K562 (cell line): ENCODE measurements at regions not wholly inside any gene's neighbourhood (a gene's known extent, or its start where the extent isn't known, plus 50 kb on each side); places are given as distances from the start of the nearest gene placed in this dataset.
A peak's percentile ranks its signal among the peaks of the same experiment; 100 is the strongest.
"Not testable (repeated sequence)": the region's sequence is repeated elsewhere in the genome, so short reads cannot be mapped to it uniquely, and the experiment has no call there.

ENCODE experiments used
- ATAC-seq: fragments of 200-7000 bp; cut with Tn5 transposase; 3 replicates; pipeline ENCODE4 v1.9.1; 2020; ENCODE audit warnings: moderate library complexity
- BruUV-seq: library from RNA; stranded (reverse); fragments of 400-500 nt; replicated peaks from 2 replicates; lab custom pipeline; 2021; lab: Mats Ljungman, UMichigan
- CTCF ChIA-PET: fragments of 300-600 bp; formaldehyde crosslinking; extraction: SDS; loops from one replicate; lab custom pipeline; 2021; ENCODE audit warnings: low intra/inter-chr PET ratio; lab: Yijun Ruan, JAX
- POLR2A ChIA-PET: fragments of 300-600, 350-650 bp; sonication (Branson Sonifier 250); formaldehyde crosslinking; extraction: SDS; loops from one replicate; lab custom pipeline; 2021; ENCODE audit warnings: antibody characterized with exemption, inconsistent platforms; lab: Yijun Ruan, JAX
- DNase-seq, 4 experiments: peaks; one replicate each; pipeline versions ENCODE4 v3.0.0 to v3.0.0-alpha.2; 2011 to 2018; ENCODE audit warnings: low spot score in 3 of 4, mixed read lengths in 3 of 4; ENCODE audit errors: extremely low read depth in 1 of 4
- FAIRE-seq: peaks from 2 replicates; lab custom pipeline; 2011; peaks lifted over from hg19 to GRCh38; lab: Jason Lieb, UNC
- H2AFZ ChIP-seq: 2 replicates; pipeline ENCODE4 v1.6.0; 2011; ENCODE audit warnings: low read depth, low read length, control low read depth, inconsistent platforms
- H3K27ac ChIP-seq: fragments of 200-600 bp; 3 replicates; pipeline ENCODE4 v1.8.0; 2011; ENCODE audit warnings: low read depth, mild to moderate bottlenecking, control low read depth, inconsistent platforms, low read length, moderate library complexity, mixed read lengths; ENCODE audit errors: extremely low read depth
- H3K27me3 ChIP-seq, 2 experiments: fragments of 300-600 bp in 1 of 2; 2 replicates in 1 of 2; 3 replicates in 1 of 2; pipeline versions ENCODE4 v1.6.0 to v1.8.0; 2011; ENCODE audit warnings: inconsistent platforms in 2 of 2, low read length in 2 of 2, mild to moderate bottlenecking in 1 of 2, mixed read lengths in 1 of 2, moderate library complexity in 1 of 2; ENCODE audit not compliant: control insufficient read depth in 2 of 2, insufficient read depth in 2 of 2
- H3K36me3 ChIP-seq: fragments of 300-600 bp; 3 replicates; pipeline ENCODE4 v1.8.0; 2011; ENCODE audit warnings: mild to moderate bottlenecking, low read length, inconsistent platforms; ENCODE audit not compliant: control insufficient read depth, insufficient read depth
- H3K4me1 ChIP-seq, 2 experiments: fragments of 200-600 bp in 1 of 2; replicated peaks in 1 of 2; 2 replicates in 1 of 2; 3 replicates in 1 of 2; pipeline versions ENCODE4 v1.5.1 to v1.8.0; 2011; ENCODE audit warnings: inconsistent platforms in 2 of 2, low read length in 2 of 2, mild to moderate bottlenecking in 1 of 2, mixed read lengths in 1 of 2, moderate library complexity in 1 of 2; ENCODE audit not compliant: control insufficient read depth in 2 of 2, insufficient read depth in 2 of 2
- H3K4me2 ChIP-seq: 2 replicates; pipeline ENCODE4 v1.6.1; 2011; ENCODE audit warnings: low read length, control low read depth, inconsistent platforms, mixed read lengths; ENCODE audit not compliant: insufficient read depth
- H3K4me3 ChIP-seq: fragments of 200-600 bp; sonication (generic), shearing (Covaris generic); 2 replicates; pipeline ENCODE4 v1.5.1; 2016; ENCODE audit warnings: control low read depth, inconsistent platforms
- H3K79me2 ChIP-seq: fragments of 200-600 bp; 3 replicates; pipeline ENCODE4 v1.8.0; 2011; ENCODE audit warnings: low read length, inconsistent platforms; ENCODE audit not compliant: control insufficient read depth, insufficient read depth
- H3K9ac ChIP-seq, 2 experiments: 2 replicates each; pipeline versions ENCODE4 v1.6.0 to v1.6.1; 2011; ENCODE audit warnings: low read depth in 2 of 2, low read length in 2 of 2, control low read depth in 1 of 2, inconsistent platforms in 1 of 2, mild to moderate bottlenecking in 1 of 2, mixed read lengths in 1 of 2; ENCODE audit not compliant: insufficient read depth in 1 of 2
- H3K9me1 ChIP-seq: one replicate; pipeline ENCODE4 v1.6.0; 2011; ENCODE audit warnings: inconsistent platforms, mild to moderate bottlenecking, low read length, moderate library complexity; ENCODE audit not compliant: control insufficient read depth, insufficient read depth
- H3K9me3 ChIP-seq: replicated peaks from 2 replicates; pipeline ENCODE4 v1.5.1; 2011; ENCODE audit warnings: low read depth, low read length, inconsistent platforms; ENCODE audit not compliant: control insufficient read depth, insufficient read depth
- H4K20me1 ChIP-seq: replicated peaks from 2 replicates; pipeline ENCODE4 v1.6.1; 2011; ENCODE audit warnings: low read length, inconsistent platforms, mixed read lengths; ENCODE audit not compliant: control insufficient read depth, insufficient read depth
- ATF7 ChIP-seq: fragments of 450-650 bp; IDR thresholded peaks from 2 replicates; pipeline ENCODE4 v1.7.1; 2014; ENCODE audit warnings: mild to moderate bottlenecking, moderate library complexity
- NRF1 ChIP-seq, 2 experiments: fragments of 450-650 bp; IDR thresholded peaks in 1 of 2; conservative IDR thresholded peaks in 1 of 2; 2 replicates each; pipeline ENCODE4 v1.6.1; 2014; ENCODE audit warnings: mild to moderate bottlenecking in 2 of 2
- PCBP1 ChIP-seq: fragments of 200-400 bp; formaldehyde crosslinking; IDR thresholded peaks from 2 replicates; pipeline ENCODE4 v1.6.1; 2018; ENCODE audit warnings: mild to moderate bottlenecking, low read depth, low read length; ENCODE audit not compliant: poor library complexity, severe bottlenecking
- SP1 ChIP-seq: sonication (generic); formaldehyde crosslinking; IDR thresholded peaks from 2 replicates; pipeline ENCODE4 v1.8.1; 2022; ENCODE audit warnings: mild to moderate bottlenecking, missing genetic modification reagents
- ZBTB17 ChIP-seq: fragments of 450-650 bp; formaldehyde crosslinking; IDR thresholded peaks from 2 replicates; pipeline ENCODE4 v1.4.0; 2020; ENCODE audit warnings: mild to moderate bottlenecking
- WGBS: fragments of 100-300 bp; shearing (Covaris generic); methylation state at CpG from one replicate; pipeline ENCODE4 v1.1.6; 2016; ENCODE audit warnings: low coverage, mixed read lengths; ENCODE audit not compliant: insufficient coverage; ENCODE audit errors: missing lambda C conversion rate; 5-methylcytosine and 5-hydroxymethylcytosine counted together
- in situ Hi-C: fragments of 300-500 bp; cut with MboI; formaldehyde crosslinking; loops from 4 replicates; pipeline ENCODE4 v1.15.0; 2018; ENCODE audit warnings: inconsistent platforms, mixed read lengths
- intact Hi-C: fragments of 100-400 bp; cut with micrococcal nuclease; formaldehyde crosslinking; loops from 2 replicates; pipeline ENCODE4 v1.14.2; 2022
- TF ChIP-seq, protein P1 (sequence below): fragments of 200-800 bp; sonication (Bioruptor generic); IDR thresholded peaks from 2 replicates; pipeline ENCODE4 v1.6.1; 2017; ENCODE audit warnings: missing genetic modification characterization, missing compliant biosample characterization

GRCh38 chr4:9691238-9692065 is 90.0 kb upstream of the DRD5 start (continued):
- TF ChIP-seq, protein P1, sequence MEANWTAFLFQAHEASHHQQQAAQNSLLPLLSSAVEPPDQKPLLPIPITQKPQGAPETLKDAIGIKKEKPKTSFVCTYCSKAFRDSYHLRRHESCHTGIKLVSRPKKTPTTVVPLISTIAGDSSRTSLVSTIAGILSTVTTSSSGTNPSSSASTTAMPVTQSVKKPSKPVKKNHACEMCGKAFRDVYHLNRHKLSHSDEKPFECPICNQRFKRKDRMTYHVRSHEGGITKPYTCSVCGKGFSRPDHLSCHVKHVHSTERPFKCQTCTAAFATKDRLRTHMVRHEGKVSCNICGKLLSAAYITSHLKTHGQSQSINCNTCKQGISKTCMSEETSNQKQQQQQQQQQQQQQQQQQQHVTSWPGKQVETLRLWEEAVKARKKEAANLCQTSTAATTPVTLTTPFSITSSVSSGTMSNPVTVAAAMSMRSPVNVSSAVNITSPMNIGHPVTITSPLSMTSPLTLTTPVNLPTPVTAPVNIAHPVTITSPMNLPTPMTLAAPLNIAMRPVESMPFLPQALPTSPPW (CRISPR knock-in tag) = peak; percentile 47; the same call in 1 of the 2 replicates
- TF ChIP-seq NRF1 (conservative IDR thresholded peaks at IDR 0.05 in 1 of 2, IDR thresholded peaks at IDR 0.05 in 1 of 2) (peak; percentile 69 to 73), ATF7 (0 out of 2 replicates have a peak, but pooled peaks have one; percentile 23), PCBP1 (peak; percentile 81), SP1 (peak; percentile 43; the same call in 1 of the 2 replicates), ZBTB17 (CRISPR knock-in tag) (no peak)

DNA sequence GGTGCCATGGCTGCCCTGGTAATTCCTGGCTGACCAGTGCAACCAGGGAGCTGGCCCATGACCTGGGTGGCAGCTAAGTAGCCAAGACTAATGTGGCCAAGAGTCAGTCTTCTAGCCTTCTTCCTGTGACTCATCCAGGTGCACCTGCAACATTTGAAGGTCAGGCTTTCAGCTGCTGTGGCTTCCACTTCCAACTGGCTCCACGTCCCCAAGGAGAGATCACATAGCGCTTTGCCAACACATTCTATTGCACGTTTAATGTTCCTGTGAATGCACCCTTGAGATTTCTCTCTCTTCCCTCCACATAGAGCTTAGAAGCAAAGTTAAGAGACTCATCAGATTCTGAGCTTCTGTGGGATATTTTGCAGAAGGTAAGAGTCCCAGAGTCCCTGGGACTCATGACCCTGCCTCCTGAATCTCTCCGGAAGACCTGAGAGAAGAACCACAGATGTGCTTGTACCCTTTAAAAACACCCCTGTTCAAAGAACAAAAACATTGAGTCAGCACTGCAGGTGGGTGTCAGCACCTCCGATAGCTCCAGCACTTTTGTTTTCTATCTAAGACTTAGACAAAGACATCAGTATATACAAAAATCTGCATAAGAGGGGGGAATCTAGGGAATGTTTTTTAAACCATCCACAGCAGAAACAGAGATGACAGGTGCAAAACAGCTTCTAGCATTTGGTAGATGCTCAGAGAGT is 88.5 kb upstream of the DRD5 start:
- H3K79me2 ChIP-seq, intact Hi-C loops, H3K9me1 ChIP-seq, in situ Hi-C loops, H3K4me3 ChIP-seq, H3K27me3 ChIP-seq, H3K4me1 ChIP-seq, H4K20me1 ChIP-seq, H3K27ac ChIP-seq, H2AFZ ChIP-seq, H3K9me3 ChIP-seq, FAIRE-seq, BruUV-seq, POLR2A ChIA-PET, H3K36me3 ChIP-seq, CTCF ChIA-PET, H3K9ac ChIP-seq, H3K4me2 ChIP-seq, DNase-seq, ATAC-seq: not testable (repeated sequence)
- 2% methylated on average over 5 of the region's 5 CpGs for WGBS

- POLR2A ChIA-PET, H4K20me1 ChIP-seq, intact Hi-C loops, H3K79me2 ChIP-seq, H3K4me3 ChIP-seq, H2AFZ ChIP-seq, DNase-seq, FAIRE-seq, ATAC-seq, CTCF ChIA-PET, in situ Hi-C loops, H3K27me3 ChIP-seq, H3K27ac ChIP-seq, H3K4me2 ChIP-seq, H3K9me3 ChIP-seq, H3K4me1 ChIP-seq, H3K36me3 ChIP-seq, H3K9ac ChIP-seq, H3K9me1 ChIP-seq, BruUV-seq: not testable (repeated sequence)
- 0% methylated on average over 4 of the region's 7 CpGs for WGBS
These were observed 87.0 kb upstream of the DRD5 start for GRCh38 chr4:9694403-9694802.
